ENCODE measurements at regions not wholly inside any gene's neighbourhood (a gene's known extent, or its start where the extent isn't known, plus 50 kb on each side); places are given as distances from the start of the nearest gene placed in this dataset.

GRCh38 chr13:103157016-103157415 lies 90.8 kb upstream of the SLC10A2 start:
- H3K36me3 Mint-ChIP-seq: no peaks in the 10 kb centered on the region
- no peaks in the 10 kb centered on the region for H3K4me1 Mint-ChIP-seq
- WGBS (ENCODE audit: insufficient coverage): 79% methylated on average over 2 of the region's 3 CpGs
- no peaks in the 10 kb centered on the region for H3K9me3 Mint-ChIP-seq
- Histone ChIP-seq H3K27ac (ENCODE audit: low read length) (no peak overlapping the region), H3K4me3 (ENCODE audit: control insufficient read depth in 1 of 2, extremely low read depth in 1 of 2, low read length in 1 of 2) (no peak overlapping the region), H3K27me3 (replicated peaks in 1 of 2; ENCODE audit: control insufficient read depth in 2 of 2, extremely low read depth in 1 of 2, insufficient read depth in 2 of 2, low read length in 1 of 2) (no peaks in the 10 kb centered on the region), H3K9me3 (no peaks in the 10 kb centered on the region), H3K36me3 (ENCODE audit: control insufficient read depth in 2 of 2, extremely low read depth in 1 of 2, insufficient read depth in 1 of 2, low read length in 1 of 2) (no peaks in the 10 kb centered on the region), H3K4me1 (ENCODE audit: control insufficient read depth in 1 of 2, extremely low read depth in 1 of 2, insufficient read depth in 2 of 2, low read length in 2 of 2) (no peaks in the 10 kb centered on the region)
- ChIA-PET POLR2A (no interaction called here), CTCF (no interaction called here)
- no peak for ATAC-seq (replicated peaks in 1 of 4)
- no peak overlapping the region for H3K27ac Mint-ChIP-seq
- no peak for DNase-seq
- H3K27me3 Mint-ChIP-seq: peaks cover 0 to 3% of the 10 kb centered on the region in 2 donors
- no peak overlapping the region for H3K4me3 Mint-ChIP-seq

GRCh38 chr13:103156346-103156998 lies 90.3 kb upstream of the SLC10A2 start:
- H3K27ac Mint-ChIP-seq: no peak overlapping the region
- POLR2A ChIA-PET: no interaction called here
- H3K27me3 Mint-ChIP-seq: no peaks in the 10 kb centered on the region
- no peaks in the 10 kb centered on the region for H3K36me3 Mint-ChIP-seq
- ATAC-seq (replicated peaks in 1 of 4): no peak
- 50% methylated on average over 1 of the region's 6 CpGs for WGBS (ENCODE audit: insufficient coverage)
- H3K4me1 Mint-ChIP-seq: no peaks in the 10 kb centered on the region
- no peak overlapping the region for H3K4me3 Mint-ChIP-seq
- DNase-seq: no peak
- Histone ChIP-seq H3K27me3 (replicated peaks in 1 of 2; ENCODE audit: control insufficient read depth in 2 of 2, extremely low read depth in 1 of 2, insufficient read depth in 2 of 2, low read length in 1 of 2) (no peaks in the 10 kb centered on the region), H3K4me1 (ENCODE audit: control insufficient read depth in 1 of 2, extremely low read depth in 1 of 2, insufficient read depth in 2 of 2, low read length in 2 of 2) (no peaks in the 10 kb centered on the region), H3K36me3 (ENCODE audit: control insufficient read depth in 2 of 2, extremely low read depth in 1 of 2, insufficient read depth in 1 of 2, low read length in 1 of 2) (no peaks in the 10 kb centered on the region), H3K9me3 (no peaks in the 10 kb centered on the region), H3K27ac (ENCODE audit: low read length) (no peak overlapping the region), H3K4me3 (ENCODE audit: control insufficient read depth in 1 of 2, extremely low read depth in 1 of 2, low read length in 1 of 2) (no peak overlapping the region)
- CTCF ChIA-PET: no interaction called here
- H3K9me3 Mint-ChIP-seq: no peaks in the 10 kb centered on the region

GRCh38 chr13:103153466-103153865 lies 87.2 kb upstream of the SLC10A2 start:
- no CpG with 5 or more reads among the region's 2 CpGs for WGBS (ENCODE audit: insufficient coverage)
- Histone ChIP-seq H3K36me3 (ENCODE audit: control insufficient read depth in 2 of 2, extremely low read depth in 1 of 2, insufficient read depth in 1 of 2, low read length in 1 of 2) (no peaks in the 10 kb centered on the region), H3K4me1 (ENCODE audit: control insufficient read depth in 1 of 2, extremely low read depth in 1 of 2, insufficient read depth in 2 of 2, low read length in 2 of 2) (no peaks in the 10 kb centered on the region), H3K27ac (ENCODE audit: low read length) (no peak overlapping the region), H3K27me3 (replicated peaks in 1 of 2; ENCODE audit: control insufficient read depth in 2 of 2, extremely low read depth in 1 of 2, insufficient read depth in 2 of 2, low read length in 1 of 2) (no peaks in the 10 kb centered on the region), H3K4me3 (ENCODE audit: control insufficient read depth in 1 of 2, extremely low read depth in 1 of 2, low read length in 1 of 2) (no peak overlapping the region), H3K9me3 (no peaks in the 10 kb centered on the region)
- Mint-ChIP-seq H3K4me1 (no peaks in the 10 kb centered on the region), H3K9me3 (no peaks in the 10 kb centered on the region), H3K27me3 (peaks cover 0 to 1% of the 10 kb centered on the region in 2 donors), H3K27ac (no peak overlapping the region), H3K4me3 (no peak overlapping the region), H3K36me3 (no peaks in the 10 kb centered on the region)
- CTCF ChIA-PET: no interaction called here
- POLR2A ChIA-PET: no interaction called here
- no peak for DNase-seq
- no peak for ATAC-seq (replicated peaks in 1 of 4)

- CTCF ChIA-PET: no interaction called here
These were observed 81.7 kb upstream of the SLC10A2 start for GRCh38 chr13:103147961-103148360.

GRCh38 chr13:103145442-103145841 lies 79.2 kb upstream of the SLC10A2 start:
- ChIA-PET CTCF (no interaction called here), POLR2A (no interaction called here)
- H3K9me3 Mint-ChIP-seq: no peaks in the 10 kb centered on the region
- Histone ChIP-seq H3K4me3 (ENCODE audit: control insufficient read depth in 1 of 2, extremely low read depth in 1 of 2, low read length in 1 of 2) (no peak overlapping the region), H3K36me3 (ENCODE audit: control insufficient read depth in 2 of 2, extremely low read depth in 1 of 2, insufficient read depth in 1 of 2, low read length in 1 of 2) (no peaks in the 10 kb centered on the region), H3K9me3 (no peaks in the 10 kb centered on the region), H3K4me1 (ENCODE audit: control insufficient read depth in 1 of 2, extremely low read depth in 1 of 2, insufficient read depth in 2 of 2, low read length in 2 of 2) (no peaks in the 10 kb centered on the region), H3K27ac (ENCODE audit: low read length) (no peak overlapping the region), H3K27me3 (replicated peaks in 1 of 2; ENCODE audit: control insufficient read depth in 2 of 2, extremely low read depth in 1 of 2, insufficient read depth in 2 of 2, low read length in 1 of 2) (no peaks in the 10 kb centered on the region)
- DNase-seq (no peak), ATAC-seq (replicated peaks in 1 of 4) (no peak)
- no peaks in the 10 kb centered on the region for H3K4me1 Mint-ChIP-seq
- no peaks in the 10 kb centered on the region for H3K36me3 Mint-ChIP-seq
- peaks cover 0 to 4% of the 10 kb centered on the region in 2 donors for H3K27me3 Mint-ChIP-seq
- no peak overlapping the region for H3K4me3 Mint-ChIP-seq
- WGBS (ENCODE audit: insufficient coverage): no CpG with 5 or more reads among the region's 1 CpG
- no peak overlapping the region for H3K27ac Mint-ChIP-seq

More at GRCh38 chr13:103147961-103148360, 81.7 kb upstream of the SLC10A2 start:
- H3K27ac Mint-ChIP-seq: no peak overlapping the region
- no peaks in the 10 kb centered on the region for H3K9me3 Mint-ChIP-seq
- no peaks in the 10 kb centered on the region for H3K4me1 Mint-ChIP-seq
- no peaks in the 10 kb centered on the region for H3K4me1 ChIP-seq (ENCODE audit: control insufficient read depth in 1 of 2, extremely low read depth in 1 of 2, insufficient read depth in 2 of 2, low read length in 2 of 2)
- H3K9me3 ChIP-seq: no peaks in the 10 kb centered on the region
- no peaks in the 10 kb centered on the region for H3K36me3 Mint-ChIP-seq
- H3K36me3 ChIP-seq (ENCODE audit: control insufficient read depth in 2 of 2, extremely low read depth in 1 of 2, insufficient read depth in 1 of 2, low read length in 1 of 2): no peaks in the 10 kb centered on the region
- H3K27me3 ChIP-seq (replicated peaks in 1 of 2; ENCODE audit: control insufficient read depth in 2 of 2, extremely low read depth in 1 of 2, insufficient read depth in 2 of 2, low read length in 1 of 2): no peaks in the 10 kb centered on the region
- DNase-seq (no peak), ATAC-seq (replicated peaks in 1 of 4) (no peak)
- POLR2A ChIA-PET: no interaction called here
- no peak overlapping the region for H3K4me3 ChIP-seq (ENCODE audit: control insufficient read depth in 1 of 2, extremely low read depth in 1 of 2, low read length in 1 of 2)
- WGBS (ENCODE audit: insufficient coverage): no CpG with 5 or more reads among the region's 9 CpGs
- H3K27ac ChIP-seq (ENCODE audit: low read length): no peak overlapping the region
- no peak overlapping the region for H3K4me3 Mint-ChIP-seq
- peaks cover 0 to 4% of the 10 kb centered on the region in 2 donors for H3K27me3 Mint-ChIP-seq

- no peak overlapping the region for H3K4me3 Mint-ChIP-seq
- POLR2A ChIA-PET: no interaction called here
These were observed 77.2 kb upstream of the SLC10A2 start for GRCh38 chr13:103143432-103143831.

GRCh38 chr13:103142151-103142550 lies 75.9 kb upstream of the SLC10A2 start:
- ATAC-seq (replicated peaks in 1 of 4): no peak
- no peaks in the 10 kb centered on the region for H3K4me1 Mint-ChIP-seq

More at GRCh38 chr13:103143432-103143831, 77.2 kb upstream of the SLC10A2 start:
- DNase-seq (no peak), ATAC-seq (replicated peaks in 1 of 4) (no peak)
- peaks cover 0 to 3% of the 10 kb centered on the region in 2 donors for H3K27me3 Mint-ChIP-seq
- H3K27ac ChIP-seq (ENCODE audit: low read length): no peak overlapping the region
- CTCF ChIA-PET: no interaction called here
- no peaks in the 10 kb centered on the region for H3K27me3 ChIP-seq (replicated peaks in 1 of 2; ENCODE audit: control insufficient read depth in 2 of 2, extremely low read depth in 1 of 2, insufficient read depth in 2 of 2, low read length in 1 of 2)
- no peaks in the 10 kb centered on the region for H3K9me3 ChIP-seq
- no peaks in the 10 kb centered on the region for H3K36me3 Mint-ChIP-seq
- peaks cover 0 to 4% (median 0%) of the 10 kb centered on the region in 3 donors for H3K9me3 Mint-ChIP-seq
- H3K36me3 ChIP-seq (ENCODE audit: control insufficient read depth in 2 of 2, extremely low read depth in 1 of 2, insufficient read depth in 1 of 2, low read length in 1 of 2): no peaks in the 10 kb centered on the region
- H3K4me1 ChIP-seq (ENCODE audit: control insufficient read depth in 1 of 2, extremely low read depth in 1 of 2, insufficient read depth in 2 of 2, low read length in 2 of 2): no peaks in the 10 kb centered on the region
- no peaks in the 10 kb centered on the region for H3K4me1 Mint-ChIP-seq
- no peak overlapping the region for H3K27ac Mint-ChIP-seq
- no peak overlapping the region for H3K4me3 ChIP-seq (ENCODE audit: control insufficient read depth in 1 of 2, extremely low read depth in 1 of 2, low read length in 1 of 2)

More at GRCh38 chr13:103142151-103142550, 75.9 kb upstream of the SLC10A2 start:
- no peak for DNase-seq
- Histone ChIP-seq H3K4me1 (ENCODE audit: control insufficient read depth in 1 of 2, extremely low read depth in 1 of 2, insufficient read depth in 2 of 2, low read length in 2 of 2) (no peaks in the 10 kb centered on the region), H3K27ac (ENCODE audit: low read length) (no peak overlapping the region), H3K9me3 (no peaks in the 10 kb centered on the region), H3K4me3 (ENCODE audit: control insufficient read depth in 1 of 2, extremely low read depth in 1 of 2, low read length in 1 of 2) (no peak overlapping the region), H3K27me3 (replicated peaks in 1 of 2; ENCODE audit: control insufficient read depth in 2 of 2, extremely low read depth in 1 of 2, insufficient read depth in 2 of 2, low read length in 1 of 2) (no peaks in the 10 kb centered on the region), H3K36me3 (ENCODE audit: control insufficient read depth in 2 of 2, extremely low read depth in 1 of 2, insufficient read depth in 1 of 2, low read length in 1 of 2) (no peaks in the 10 kb centered on the region)
- Mint-ChIP-seq H3K27me3 (peaks cover 0 to 3% of the 10 kb centered on the region in 2 donors), H3K27ac (no peak overlapping the region), H3K4me3 (no peak overlapping the region), H3K9me3 (peaks cover 0 to 4% (median 0%) of the 10 kb centered on the region in 3 donors), H3K36me3 (no peaks in the 10 kb centered on the region)
- POLR2A ChIA-PET: no interaction called here
- no CpG with 5 or more reads among the region's 2 CpGs for WGBS (ENCODE audit: insufficient coverage)
- CTCF ChIA-PET: no interaction called here
